ENCODE measurements at regions not wholly inside any gene's neighbourhood (a gene's known extent, or its start where the extent isn't known, plus 50 kb on each side); places are given as distances from the start of the nearest gene placed in this dataset.

DNA sequence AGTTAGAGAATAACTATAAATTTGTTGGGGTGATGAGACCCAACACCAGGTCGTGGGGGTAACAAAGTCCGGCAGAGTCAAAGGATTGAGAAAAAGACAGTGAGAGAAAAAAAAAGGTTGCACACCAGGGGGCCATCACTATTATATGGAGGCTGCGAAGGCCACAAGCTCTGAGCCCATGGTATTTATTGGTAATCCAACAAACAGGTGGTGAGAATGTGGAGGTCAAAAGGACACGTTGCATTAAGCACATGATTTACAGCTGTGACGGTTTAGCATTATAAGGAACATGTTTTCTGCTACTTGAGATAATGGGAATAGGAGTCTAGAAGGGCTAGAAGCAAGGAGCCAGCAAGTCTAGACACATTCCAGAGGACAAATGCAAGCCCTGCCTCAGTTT is 2202.2 kb upstream of the C9orf72 start:
- DNase-seq (ENCODE audit: low read depth in 2 of 2) = no peak

DNA sequence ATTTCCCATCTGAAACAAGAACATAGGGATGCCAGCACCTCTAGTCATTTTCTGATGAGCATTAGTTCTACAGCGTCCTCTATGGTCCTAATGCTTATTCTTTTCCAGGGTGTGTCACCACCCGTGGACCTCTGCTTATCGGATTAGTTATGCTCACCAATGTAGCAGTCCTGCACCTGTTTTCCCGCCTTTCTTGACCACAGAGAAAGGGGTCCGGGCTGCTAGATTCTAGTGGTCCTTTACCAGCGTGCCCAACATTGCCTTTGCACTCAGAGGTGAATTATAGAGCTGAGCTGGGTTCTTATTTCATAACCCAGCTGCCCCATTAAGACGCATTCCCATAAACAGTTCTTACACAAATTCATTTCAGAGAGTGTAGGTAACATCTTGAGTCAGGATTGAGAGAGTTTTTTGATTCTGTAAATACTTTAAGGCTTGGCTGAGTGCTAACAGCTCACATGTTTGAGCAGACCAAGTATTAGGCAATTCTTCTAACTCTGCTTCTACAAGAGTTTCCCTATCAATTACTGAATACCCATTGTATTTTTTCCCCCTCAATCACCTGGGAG is 2205.1 kb upstream of the C9orf72 start:
- no peak for DNase-seq (ENCODE audit: low read depth in 2 of 2)

DNA sequence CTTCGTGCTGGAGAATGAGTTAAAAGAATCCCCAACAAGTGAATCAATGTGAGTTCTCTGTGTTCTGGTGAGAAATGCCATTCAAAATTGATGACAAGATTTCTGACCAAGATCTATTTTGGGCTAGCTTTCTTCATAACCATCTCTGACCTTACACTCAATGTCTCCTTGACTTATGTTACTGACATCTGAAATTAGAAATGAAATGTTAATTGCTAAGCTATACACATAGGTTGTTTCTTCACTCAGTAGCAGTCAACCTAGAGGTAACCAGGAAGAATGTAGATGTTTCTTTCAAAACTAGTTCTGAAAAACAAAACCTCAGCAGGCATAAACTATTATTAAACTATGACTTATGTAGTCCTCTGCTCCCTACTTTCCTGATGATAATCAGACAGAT is 2220.7 kb upstream of the C9orf72 start:
- no peak for DNase-seq (ENCODE audit: low read depth in 2 of 2)

DNA sequence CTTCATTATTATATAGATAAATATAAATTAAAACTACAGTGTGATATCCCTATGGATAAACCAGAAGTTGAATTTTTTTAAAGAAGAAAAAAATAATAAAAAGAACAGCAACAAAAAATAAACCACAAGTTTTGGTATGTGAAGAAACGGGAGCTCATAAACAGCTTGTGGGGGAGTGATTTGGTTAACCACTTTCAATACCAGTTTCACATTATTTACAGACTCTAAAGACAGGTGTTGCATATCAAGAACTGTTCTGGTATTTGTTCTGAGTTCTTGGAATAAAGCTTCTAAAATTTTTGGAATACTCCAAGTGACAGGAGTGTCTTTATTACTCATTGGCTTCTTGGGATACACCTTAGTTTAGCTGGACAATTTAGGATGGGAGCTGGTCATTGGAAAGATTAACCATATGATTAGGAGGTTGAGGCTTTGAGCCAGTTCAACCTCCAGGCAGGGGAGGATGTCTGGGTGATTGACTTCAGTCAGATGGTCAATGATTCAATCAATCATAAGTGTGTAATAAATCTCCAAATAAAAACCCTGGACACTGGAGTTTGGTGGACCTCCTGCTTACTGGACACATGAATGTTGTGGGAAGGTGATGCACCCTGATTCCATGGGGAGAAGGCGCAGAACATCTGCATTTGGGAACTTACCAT is 2223.1 kb upstream of the C9orf72 start:
- DNase-seq (ENCODE audit: low read depth in 2 of 2) = no peak

DNA sequence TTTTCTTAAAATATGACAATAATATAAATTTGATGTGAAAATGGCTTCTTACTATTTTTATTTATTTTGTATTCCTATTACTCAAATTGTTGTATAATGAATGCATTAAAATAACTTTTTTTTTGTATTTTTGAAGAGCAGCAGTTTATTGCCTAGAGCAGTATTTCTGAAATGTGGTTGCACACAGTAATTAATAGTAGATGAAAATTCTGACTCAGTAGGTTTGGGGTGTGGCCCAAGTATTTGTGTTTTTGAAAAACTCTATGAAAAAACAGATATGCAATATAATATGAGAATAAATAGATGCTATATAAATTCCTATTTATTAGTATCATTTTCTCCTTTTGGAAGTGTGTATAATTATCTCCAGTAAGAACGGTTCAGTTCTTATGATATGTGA is 2225.3 kb upstream of the C9orf72 start:
- DNase-seq (ENCODE audit: low read depth in 2 of 2) = no peak

DNA sequence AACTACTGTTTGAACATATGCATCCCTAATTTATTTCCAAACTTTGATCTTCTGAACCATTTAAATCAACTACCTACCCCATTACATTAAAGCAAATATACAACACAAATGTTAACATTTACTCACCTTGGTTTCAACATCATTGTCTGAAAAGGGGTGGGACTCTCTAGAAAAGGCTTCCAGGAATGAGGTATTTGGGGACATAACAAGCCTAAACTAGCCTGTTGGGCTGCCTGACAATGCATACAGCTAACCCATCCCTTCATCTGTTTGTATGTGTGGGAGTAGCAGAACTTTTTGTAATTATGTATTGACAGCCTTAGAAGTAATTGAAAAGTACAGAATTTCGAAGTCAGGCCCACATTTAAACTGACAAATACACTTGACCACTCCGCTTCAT is 2225.9 kb upstream of the C9orf72 start:
- DNase-seq (ENCODE audit: low read depth in 2 of 2) = no peak

DNA sequence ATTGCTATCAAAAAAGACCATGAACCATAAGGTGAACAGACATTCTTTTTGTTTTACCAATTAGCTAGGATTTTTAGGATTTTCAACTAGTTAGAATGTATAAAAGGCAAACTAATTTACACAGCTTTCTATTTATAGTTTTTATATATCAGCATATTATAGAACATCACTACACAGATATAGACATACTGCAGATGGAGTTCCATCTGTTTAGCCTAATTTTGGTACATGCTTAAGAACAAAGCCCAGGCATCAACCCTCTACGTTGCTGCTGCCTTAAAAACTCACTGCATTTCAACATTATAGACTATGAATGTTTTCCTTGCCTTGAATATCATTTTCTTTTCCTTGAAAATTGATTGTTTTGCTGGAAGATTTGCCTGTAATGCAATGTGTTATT is 2227.5 kb upstream of the C9orf72 start:
- DNase-seq (ENCODE audit: low read depth in 2 of 2) = no peak

DNA sequence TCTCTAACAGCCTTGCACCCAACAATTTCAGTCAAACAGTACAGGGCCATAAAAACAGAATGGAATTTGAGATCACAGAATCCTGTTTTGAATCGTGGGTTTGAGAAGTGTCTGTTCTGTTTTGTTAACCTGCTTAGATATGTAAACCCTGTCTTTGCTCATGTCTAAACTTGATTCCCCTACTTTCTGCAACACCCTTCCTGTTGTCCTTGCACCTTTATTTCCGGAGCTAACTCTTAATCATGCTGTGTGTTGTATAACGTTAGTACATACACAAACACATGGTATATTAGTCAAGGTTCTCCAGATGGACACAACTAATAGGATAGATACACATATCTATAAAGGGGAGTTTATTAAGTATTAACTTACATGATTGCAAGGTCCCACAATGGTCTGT is 2229.2 kb upstream of the C9orf72 start:
- DNase-seq (ENCODE audit: low read depth in 2 of 2) = no peak

DNA sequence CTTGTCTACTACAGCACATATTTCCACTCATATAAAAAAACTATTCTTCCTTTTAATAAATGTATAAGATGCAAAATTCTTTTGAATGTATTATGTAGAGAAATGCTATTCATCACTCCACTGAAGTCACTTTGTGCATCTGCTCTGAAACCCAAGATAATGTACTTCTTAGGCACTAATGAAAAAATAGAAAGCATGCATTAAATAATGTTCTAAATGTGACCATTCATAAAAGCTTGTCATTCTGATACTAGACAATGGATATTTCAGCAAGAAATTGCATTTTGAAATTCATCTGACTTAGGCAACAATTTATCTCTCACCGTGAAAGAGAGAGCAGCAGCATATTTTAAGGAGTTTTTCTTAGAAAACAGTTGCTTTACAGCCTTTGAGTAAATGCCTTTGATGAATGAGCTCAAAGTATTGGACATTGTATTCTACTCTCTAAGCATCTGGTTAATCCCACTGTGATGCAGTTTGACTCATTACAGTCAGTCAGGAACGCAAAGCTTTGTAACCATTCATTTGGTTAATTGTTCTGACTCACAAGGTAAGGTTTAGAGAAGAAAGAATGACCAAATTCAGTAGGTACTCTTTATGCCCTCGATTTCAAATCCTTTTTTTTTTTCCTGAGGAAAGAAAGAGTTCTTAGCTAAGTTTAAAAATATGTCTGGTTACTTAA is 2233.8 kb upstream of the C9orf72 start:
- no peak for DNase-seq (ENCODE audit: low read depth in 2 of 2)

DNA sequence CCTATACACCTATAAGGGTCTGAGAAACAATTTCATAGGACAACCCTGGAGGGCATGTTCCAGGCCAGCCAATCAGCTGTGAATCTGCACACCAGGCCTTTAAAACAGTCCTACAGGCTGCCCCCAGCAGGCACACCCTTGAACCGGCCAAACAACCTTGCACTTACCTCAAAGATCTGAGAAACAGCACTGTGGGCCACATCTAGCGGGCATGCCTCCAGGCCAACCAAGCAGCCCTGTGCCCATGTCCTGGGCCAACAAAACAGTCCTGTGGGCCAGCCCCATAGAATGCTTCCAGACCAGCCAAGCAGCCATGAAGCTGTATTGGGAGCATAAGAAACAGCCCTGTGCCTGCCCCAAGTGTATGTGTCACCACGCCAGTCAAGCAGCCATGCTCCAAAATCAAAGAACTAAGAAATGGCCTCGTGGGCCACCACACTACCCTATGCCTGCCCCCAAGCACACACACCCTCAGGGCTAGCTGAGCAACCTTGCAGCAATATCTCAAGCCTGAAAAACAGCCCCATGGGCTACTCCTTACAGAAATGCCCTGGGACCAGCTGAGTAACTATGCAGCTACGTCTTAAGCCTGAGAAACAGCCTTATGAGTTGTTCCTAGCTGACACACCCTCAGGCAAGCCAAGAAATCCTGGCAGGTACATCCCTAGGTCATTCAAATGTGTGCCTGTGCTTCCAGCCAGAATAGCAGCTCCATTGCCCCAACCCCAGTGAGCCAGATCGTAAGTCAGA is 2243.8 kb upstream of the C9orf72 start:
- DNase-seq (ENCODE audit: low read depth in 2 of 2) = no peak

DNA sequence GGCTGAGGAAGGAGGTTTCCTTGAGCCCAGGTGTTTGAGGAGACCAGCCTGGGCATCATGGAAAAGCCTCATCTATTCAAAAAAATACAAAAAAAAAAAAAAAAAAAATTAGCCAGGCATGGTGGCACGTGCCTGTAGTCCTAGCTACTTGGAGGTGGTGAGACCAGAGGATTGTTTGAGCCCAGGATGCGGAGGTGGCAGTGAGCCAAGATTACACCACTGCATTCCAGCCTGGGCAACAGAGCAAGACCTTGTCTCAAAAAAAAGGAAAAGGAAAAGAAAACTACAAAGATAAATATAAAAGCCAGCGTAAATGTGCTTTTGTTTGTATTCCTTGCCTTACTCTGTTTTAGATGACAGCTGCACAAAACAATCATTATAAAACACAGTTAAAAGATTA is 2249.2 kb upstream of the C9orf72 start:
- no peak for DNase-seq (ENCODE audit: low read depth in 2 of 2)

DNA sequence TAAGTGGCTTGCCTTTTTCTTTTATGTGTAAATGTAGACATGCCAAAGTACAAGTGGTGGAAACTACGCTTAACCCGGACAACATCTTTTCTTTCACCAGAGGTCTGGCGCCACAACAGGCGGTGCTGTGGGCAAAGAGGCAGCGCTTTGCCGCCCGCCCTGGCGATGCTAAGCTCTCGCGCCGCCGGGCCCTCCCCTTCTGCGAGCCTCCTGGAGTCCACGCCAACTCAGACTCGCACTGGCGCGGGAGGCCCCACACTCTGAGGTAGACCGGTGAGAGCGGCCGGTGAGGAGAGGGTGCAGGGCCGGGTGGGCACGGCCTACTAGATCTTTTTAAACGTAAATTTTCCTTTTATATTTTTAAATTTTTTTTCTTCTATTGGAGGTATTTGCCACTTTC is 2253.1 kb upstream of the C9orf72 start:
- DNase-seq (ENCODE audit: low read depth in 2 of 2) = no peak

DNA sequence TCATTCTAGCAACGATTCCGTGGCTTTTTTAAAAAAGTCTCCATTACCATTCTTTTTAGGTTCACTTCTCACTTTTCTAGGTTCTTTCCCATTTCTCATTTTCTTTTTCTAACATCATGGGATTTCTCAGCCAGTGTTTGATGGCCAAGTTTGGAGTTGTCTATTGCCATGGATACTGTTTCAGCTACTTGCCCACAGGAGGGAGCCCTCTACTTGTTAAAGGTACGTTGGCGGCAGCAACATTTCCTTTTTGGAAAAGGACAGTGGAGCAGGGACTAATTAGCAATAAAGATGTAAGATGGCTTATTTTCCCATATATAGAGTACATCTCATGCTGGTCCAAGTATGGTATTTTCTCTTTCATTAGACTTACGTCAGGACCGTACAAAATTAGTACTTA is 2257.5 kb upstream of the C9orf72 start:
- no peak for DNase-seq (ENCODE audit: low read depth in 2 of 2)

DNA sequence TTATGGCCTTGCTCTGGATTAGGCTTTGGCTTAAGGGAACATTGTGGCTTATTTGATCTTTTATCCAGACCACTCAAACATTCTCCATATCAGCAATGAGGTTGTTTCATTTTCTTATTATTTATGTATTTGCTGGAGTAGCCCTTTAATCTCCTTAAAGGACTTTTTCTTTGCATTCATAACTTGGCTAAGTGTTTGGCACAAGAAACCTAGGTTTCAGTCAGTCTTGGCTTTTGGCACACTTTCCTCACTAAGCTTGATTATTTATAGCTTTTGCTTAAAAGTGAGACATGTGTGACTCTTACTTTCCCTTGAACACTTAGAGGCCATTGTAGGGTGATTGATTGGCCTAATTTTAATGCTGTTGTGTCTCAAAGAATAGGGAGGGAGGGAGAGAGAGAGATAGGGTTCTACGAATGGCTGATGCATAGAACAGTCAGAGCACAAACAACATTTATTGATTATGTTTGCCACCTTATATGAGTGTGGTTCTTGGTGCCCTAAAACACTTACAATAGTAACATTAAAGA is 2265.3 kb upstream of the C9orf72 start:
- no peak for DNase-seq (ENCODE audit: low read depth in 2 of 2)

DNA sequence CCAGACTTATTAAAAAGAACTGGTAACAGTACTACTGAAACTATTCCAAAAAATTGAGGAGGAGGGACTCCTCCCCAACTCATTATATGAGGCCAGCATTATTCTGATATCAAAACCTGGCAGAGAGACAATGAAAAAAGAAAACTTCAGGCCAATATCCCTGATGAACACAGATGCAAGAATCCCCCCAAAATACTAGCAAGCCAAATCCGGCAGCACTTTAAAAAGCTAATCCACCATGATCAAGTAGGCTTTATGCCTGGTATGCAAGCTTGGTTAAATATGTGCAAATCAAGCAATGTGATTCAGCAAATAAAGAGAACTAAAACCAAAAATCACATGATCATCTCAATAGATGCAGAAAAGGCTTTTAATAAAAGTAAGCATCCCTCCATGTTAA is 2271.0 kb upstream of the C9orf72 start:
- DNase-seq (ENCODE audit: low read depth in 2 of 2) = no peak

DNA sequence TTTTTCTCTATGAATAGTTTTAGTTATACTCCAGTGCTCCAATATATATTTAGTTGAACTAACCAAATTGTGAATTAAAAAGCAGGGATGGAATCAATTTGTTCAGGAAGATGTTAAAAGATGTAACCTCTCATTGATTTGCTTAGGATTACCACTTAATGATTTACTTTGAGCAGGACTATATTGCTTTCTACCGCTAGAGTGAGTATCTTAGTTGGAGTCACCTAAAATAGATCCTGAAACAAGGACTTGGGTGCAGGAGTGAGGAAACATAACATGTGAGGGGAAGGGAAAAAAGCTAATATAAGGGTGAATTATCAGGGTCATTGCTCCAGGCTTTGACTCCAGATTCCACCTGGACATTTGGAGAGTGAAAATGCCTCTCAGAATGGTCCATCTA is 2277.4 kb upstream of the C9orf72 start:
- DNase-seq (ENCODE audit: low read depth in 2 of 2) = no peak

DNA sequence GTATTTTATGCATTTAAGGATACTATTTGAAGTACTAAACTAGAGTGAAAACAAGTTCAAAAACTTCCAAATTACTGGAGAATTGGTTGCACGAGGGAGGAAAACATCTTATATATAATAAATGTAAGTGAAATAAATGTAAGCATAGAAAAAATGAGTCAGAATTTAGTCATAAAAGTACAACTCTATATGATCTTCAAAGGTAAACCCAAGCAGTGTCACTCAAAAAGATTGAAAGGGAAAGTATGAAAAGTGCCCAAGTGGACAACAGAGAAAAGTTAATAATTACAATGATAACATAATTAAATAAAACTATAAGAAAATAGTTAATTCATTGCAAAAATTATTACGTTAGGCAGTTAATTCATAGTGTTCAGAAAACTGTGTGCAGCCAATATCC is 2288.5 kb upstream of the C9orf72 start:
- DNase-seq (ENCODE audit: low read depth in 2 of 2) = no peak

DNA sequence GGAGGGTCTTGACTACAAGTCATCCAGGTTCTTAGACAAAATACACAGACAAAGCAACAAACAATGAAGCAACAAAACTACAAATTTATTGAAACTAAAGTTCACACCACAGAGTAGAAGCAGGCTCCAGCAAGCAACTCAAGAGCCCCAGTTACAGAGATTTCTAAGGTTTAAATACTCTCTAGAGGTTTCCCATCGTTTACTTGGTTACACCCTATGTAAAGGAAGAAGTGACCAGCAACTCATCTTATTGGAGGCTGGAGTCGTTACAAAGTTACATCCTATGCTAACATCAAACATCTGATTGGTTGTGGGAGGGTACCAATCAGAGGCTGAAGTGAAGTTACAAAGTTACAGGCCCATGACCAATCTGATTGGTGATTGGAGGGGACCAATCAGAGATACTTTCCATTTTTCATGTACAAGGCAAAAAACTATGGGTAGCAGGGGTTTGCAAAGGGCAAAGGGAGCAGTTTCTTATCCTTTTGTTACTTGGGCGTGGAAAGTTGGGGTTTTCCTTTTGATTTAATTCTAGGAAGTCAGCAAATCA is 2292.6 kb upstream of the C9orf72 start:
- DNase-seq (ENCODE audit: low read depth in 2 of 2) = no peak

DNA sequence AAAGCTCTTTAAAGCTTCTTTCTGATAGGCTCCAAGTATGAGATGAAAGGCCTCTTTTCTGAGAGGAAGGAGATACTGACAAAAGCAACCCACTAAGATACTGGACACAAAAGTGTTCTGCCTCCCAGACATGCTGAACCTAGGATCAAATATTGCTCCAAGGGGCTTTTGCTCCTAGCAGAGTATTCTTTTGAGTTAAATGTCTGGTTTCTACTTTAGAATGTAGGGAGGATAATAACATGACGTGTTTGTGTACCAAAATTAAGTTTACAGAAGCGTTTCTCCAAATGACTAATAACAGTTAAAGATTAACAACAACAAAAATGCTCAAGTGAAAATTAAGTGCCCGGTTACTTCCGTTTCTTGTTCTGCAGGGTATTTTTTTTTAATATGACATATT is 2293.3 kb upstream of the C9orf72 start:
- DNase-seq (ENCODE audit: low read depth in 2 of 2) = no peak

DNA sequence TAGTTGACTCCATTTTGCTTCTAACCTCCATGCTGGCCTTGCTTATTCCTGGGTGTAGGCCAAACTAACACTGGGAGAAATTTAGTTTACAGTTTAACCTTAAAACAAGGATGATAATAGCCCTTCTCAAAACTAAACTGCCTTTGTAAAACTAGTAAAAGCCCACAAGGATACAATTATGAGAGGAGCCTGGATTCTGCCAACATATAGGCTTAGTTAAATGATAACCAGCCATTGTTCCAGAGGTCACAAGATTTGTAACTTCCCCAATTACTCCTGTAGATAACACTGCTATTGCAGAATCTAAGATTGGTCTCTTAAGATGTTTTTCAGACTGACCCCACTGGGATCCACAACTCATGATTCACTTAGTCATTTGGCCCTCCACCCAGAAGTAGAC is 2300.3 kb upstream of the C9orf72 start:
- no peak for DNase-seq (ENCODE audit: low read depth in 2 of 2)

DNA sequence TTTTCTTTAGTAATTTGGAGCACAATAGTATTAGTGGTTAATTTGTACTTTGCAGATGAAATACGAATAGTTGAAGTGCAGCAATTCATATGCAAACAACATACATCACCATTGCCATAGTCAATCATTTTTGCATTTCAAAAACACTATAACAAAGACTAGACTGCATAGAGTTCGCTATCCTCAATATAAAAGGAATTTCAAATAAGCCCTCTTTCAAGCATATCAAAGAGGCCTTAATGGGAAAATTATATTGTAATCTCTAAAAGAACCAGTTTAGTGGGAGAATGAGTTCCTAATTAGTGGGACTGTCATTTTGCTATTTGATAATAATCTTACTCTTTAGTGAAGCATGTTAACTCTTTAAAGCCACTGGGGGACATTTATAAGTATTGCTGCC is 2302.3 kb upstream of the C9orf72 start:
- DNase-seq (ENCODE audit: low read depth in 2 of 2) = no peak

DNA sequence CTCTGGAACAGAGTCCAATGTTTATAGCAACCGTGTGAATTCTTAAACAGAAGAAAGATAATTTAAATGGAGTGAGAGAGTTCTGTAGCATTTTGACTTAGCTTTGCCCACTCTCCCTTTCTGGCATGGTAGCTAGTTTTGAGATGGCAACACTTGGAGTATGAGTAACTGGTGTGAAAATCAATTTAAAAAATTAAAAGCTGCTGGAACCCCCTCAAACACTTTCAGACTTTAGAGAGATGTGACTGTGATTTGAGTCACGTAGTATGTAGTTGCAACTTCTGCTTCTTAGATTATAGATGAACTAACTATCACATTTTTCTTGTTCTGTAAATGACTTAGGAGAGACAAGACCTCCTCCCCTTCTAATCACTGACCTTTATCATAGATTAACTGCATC is 2309.5 kb upstream of the C9orf72 start:
- no peak for DNase-seq (ENCODE audit: low read depth in 2 of 2)
